Uterus (tissue), 2 donors: ENCODE measurements at regions not wholly inside any gene's neighbourhood (a gene's known extent, or its start where the extent isn't known, plus 50 kb on each side); places are given as distances from the start of the nearest gene placed in this dataset.

Experiments used
- POLR2A ChIP-seq, 2 donors: fragments of 450-650 bp; IDR thresholded peaks; one replicate each; pipeline ENCODE4 v1.6.1; 2016; ENCODE audit warnings: antibody characterized with exemption in 2 of 2, mild to moderate bottlenecking in 1 of 2, moderate library complexity in 1 of 2
- TF ChIP-seq, protein P1 (sequence below), 4 experiments: fragments of 200-600 bp in 2 of 4; fragments of 450-650 bp in 2 of 4; sonication (generic) in 2 of 4; IDR thresholded peaks; one replicate each; pipeline ENCODE4 v1.5.1; 2016 to 2019; ENCODE audit warnings: antibody characterized with exemption in 4 of 4, mild to moderate bottlenecking in 2 of 4, moderate library complexity in 1 of 4

DNA sequence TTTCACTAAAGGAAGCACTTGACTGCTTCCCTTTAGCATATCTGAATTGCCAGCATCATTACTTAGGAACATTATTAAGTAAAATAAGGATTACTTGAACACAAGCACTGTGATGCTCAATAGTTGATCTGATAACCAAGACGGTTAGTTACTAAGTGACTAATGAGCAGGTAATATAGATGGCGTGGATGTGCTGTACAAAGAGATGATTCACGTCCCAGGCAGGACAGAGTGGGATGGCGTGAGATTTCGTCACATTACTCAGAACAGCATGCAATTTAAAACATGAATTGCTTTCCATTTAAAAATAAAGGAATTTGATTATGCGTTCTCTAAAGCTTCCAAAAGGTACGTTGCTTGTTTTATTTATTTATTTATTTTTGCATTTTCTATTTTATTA lies 240.0 kb upstream of the ARHGEF26 start:
- TF ChIP-seq, protein P1, sequence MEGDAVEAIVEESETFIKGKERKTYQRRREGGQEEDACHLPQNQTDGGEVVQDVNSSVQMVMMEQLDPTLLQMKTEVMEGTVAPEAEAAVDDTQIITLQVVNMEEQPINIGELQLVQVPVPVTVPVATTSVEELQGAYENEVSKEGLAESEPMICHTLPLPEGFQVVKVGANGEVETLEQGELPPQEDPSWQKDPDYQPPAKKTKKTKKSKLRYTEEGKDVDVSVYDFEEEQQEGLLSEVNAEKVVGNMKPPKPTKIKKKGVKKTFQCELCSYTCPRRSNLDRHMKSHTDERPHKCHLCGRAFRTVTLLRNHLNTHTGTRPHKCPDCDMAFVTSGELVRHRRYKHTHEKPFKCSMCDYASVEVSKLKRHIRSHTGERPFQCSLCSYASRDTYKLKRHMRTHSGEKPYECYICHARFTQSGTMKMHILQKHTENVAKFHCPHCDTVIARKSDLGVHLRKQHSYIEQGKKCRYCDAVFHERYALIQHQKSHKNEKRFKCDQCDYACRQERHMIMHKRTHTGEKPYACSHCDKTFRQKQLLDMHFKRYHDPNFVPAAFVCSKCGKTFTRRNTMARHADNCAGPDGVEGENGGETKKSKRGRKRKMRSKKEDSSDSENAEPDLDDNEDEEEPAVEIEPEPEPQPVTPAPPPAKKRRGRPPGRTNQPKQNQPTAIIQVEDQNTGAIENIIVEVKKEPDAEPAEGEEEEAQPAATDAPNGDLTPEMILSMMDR (IDR thresholded peaks at IDR 0.05) = no peak
- TF ChIP-seq POLR2A (IDR thresholded peaks at IDR 0.05) = no peak
